ENCODE measurements at regions not wholly inside any gene's neighbourhood (a gene's known extent, or its start where the extent isn't known, plus 50 kb on each side); places are given as distances from the start of the nearest gene placed in this dataset.

DNA sequence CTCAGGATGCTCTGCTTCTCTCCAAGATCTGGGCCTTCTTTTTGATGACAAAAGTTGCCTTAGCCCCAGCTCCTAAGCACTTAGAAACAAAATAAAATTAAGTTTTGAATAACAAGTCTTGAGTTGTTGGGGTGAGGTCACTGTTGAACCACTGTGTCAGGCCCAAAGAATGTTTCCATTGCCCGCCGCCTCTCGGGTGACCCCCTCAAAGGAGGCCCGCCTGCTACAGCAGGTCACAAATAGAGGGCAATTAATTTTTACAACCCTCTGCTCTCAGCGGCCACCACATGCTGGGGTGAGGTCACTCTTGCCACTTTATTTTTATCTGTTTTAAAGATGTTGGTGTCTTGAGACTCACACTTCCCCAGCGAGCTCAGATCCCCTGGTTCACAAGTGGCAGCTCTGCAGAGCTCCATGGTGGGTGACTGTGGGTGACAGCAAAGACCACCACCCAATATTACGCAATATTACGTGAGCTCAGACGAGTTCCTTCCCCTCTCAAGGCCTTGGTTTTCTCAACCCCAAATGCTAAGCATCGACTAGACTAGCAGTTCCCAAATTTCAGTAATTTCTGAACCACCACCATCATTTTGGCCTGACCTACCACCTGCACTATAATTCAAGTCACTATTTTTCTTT is 247.7 kb upstream of the PMEPA1 start:
- no peak for FAIRE-seq
- ChIA-PET POLR2A (no interaction called here), CTCF (no interaction called here)
- no peak overlapping the region for H2AFZ ChIP-seq (ENCODE audit: low read depth, low read length)
- H3K9me3 ChIP-seq (replicated peaks; ENCODE audit: control insufficient read depth, insufficient read depth, low read length): no peaks in the 10 kb centered on the region
- dilution Hi-C loops (cut with MboI; ENCODE audit: extremely low pct_ligation_motif_present, low sequenced_read_pairs): no loop called here
- no peak overlapping the region for H3K27ac ChIP-seq (ENCODE audit: insufficient read depth, low read depth, low read length)
- H3K4me1 ChIP-seq (ENCODE audit: control insufficient read depth, extremely low read depth, insufficient read depth, low read length): no peaks in the 10 kb centered on the region
- no peak overlapping the region for H3K9ac ChIP-seq (replicated peaks; ENCODE audit: extremely low read depth, insufficient read depth, low read length)
- no peak for TF ChIP-seq MAX (IDR thresholded peaks at IDR 0.05; ENCODE audit: insufficient read depth, insufficient read length)
- TF ChIP-seq POLR2AphosphoS5 (IDR thresholded peaks at IDR 0.05; ENCODE audit: insufficient read depth, low read depth, low read length): no peak
- no peak for TF ChIP-seq FOS (IDR thresholded peaks at IDR 0.05; ENCODE audit: borderline replicate concordance, insufficient read depth, low read length)
- no peak for TF ChIP-seq POLR2A (IDR thresholded peaks at IDR 0.05; ENCODE audit: low read depth, low read length)
- TF ChIP-seq EZH2 (IDR thresholded peaks at IDR 0.05; ENCODE audit: borderline replicate concordance, low read depth, low read length, severe bottlenecking): no peak
- no peak for TF ChIP-seq MYC (IDR thresholded peaks at IDR 0.05; ENCODE audit: low read depth, low read length)
- no peak for TF ChIP-seq JUN (IDR thresholded peaks at IDR 0.05; ENCODE audit: borderline replicate concordance, insufficient read depth, insufficient read length, low read depth)
- TF ChIP-seq GATA2 (IDR thresholded peaks at IDR 0.05; ENCODE audit: insufficient read depth, insufficient read length, low read depth, low read length): no peak
- TF ChIP-seq, protein P1, sequence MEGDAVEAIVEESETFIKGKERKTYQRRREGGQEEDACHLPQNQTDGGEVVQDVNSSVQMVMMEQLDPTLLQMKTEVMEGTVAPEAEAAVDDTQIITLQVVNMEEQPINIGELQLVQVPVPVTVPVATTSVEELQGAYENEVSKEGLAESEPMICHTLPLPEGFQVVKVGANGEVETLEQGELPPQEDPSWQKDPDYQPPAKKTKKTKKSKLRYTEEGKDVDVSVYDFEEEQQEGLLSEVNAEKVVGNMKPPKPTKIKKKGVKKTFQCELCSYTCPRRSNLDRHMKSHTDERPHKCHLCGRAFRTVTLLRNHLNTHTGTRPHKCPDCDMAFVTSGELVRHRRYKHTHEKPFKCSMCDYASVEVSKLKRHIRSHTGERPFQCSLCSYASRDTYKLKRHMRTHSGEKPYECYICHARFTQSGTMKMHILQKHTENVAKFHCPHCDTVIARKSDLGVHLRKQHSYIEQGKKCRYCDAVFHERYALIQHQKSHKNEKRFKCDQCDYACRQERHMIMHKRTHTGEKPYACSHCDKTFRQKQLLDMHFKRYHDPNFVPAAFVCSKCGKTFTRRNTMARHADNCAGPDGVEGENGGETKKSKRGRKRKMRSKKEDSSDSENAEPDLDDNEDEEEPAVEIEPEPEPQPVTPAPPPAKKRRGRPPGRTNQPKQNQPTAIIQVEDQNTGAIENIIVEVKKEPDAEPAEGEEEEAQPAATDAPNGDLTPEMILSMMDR (IDR thresholded peaks at IDR 0.05; ENCODE audit: extremely low read depth in 1 of 2, insufficient read depth in 1 of 2, low read depth in 1 of 2, low read length in 2 of 2): no peak
- H3K79me2 ChIP-seq (ENCODE audit: control insufficient read depth, insufficient read depth, low read length): no peaks in the 10 kb centered on the region
- intact Hi-C loops (cut with micrococcal nuclease): no loop called here
- no peak for DNase-seq (ENCODE audit: low read depth, low spot score)
- H3K27me3 ChIP-seq (ENCODE audit: control insufficient read depth in 2 of 2, insufficient read depth in 2 of 2, low read length in 2 of 2): no peaks in the 10 kb centered on the region
- H3K4me3 ChIP-seq (replicated peaks in 1 of 3; ENCODE audit: insufficient read depth in 1 of 3, low read depth in 1 of 3, low read length in 3 of 3): no peak overlapping the region
- H3K9me1 ChIP-seq (replicated peaks; ENCODE audit: control insufficient read depth, extremely low read depth, insufficient read depth, low read length): no peaks in the 10 kb centered on the region
- no TSS peak for BruUV-seq (replicated peaks)
- H3K36me3 ChIP-seq (ENCODE audit: control insufficient read depth in 2 of 2, extremely low read depth in 1 of 2, insufficient read depth in 2 of 2, low read length in 2 of 2): no peaks in the 10 kb centered on the region
- H4K20me1 ChIP-seq (replicated peaks; ENCODE audit: control insufficient read depth, extremely low read depth, insufficient read depth, low read length): no peaks in the 10 kb centered on the region
- no peak overlapping the region for H3K4me2 ChIP-seq (ENCODE audit: insufficient read depth, low read length)
